Esophagus muscularis mucosa (tissue), 3 donors: ENCODE measurements at regions not wholly inside any gene's neighbourhood (a gene's known extent, or its start where the extent isn't known, plus 50 kb on each side); places are given as distances from the start of the nearest gene placed in this dataset.

Experiments
- CTCF ChIP-seq, 3 experiments: fragments of 200-600 bp in 2 of 3; fragments of 450-650 bp in 1 of 3; sonication (generic) in 2 of 3; IDR thresholded peaks; one replicate each; pipeline ENCODE4 v1.5.1; 2017 to 2019; ENCODE audit warnings: antibody characterized with exemption in 3 of 3, mild to moderate bottlenecking in 2 of 3, moderate library complexity in 1 of 3
- POLR2A ChIP-seq: fragments of 450-650 bp; IDR thresholded peaks from one replicate; pipeline ENCODE4 v1.6.1; 2017; ENCODE audit warnings: antibody characterized with exemption, moderate library complexity, mild to moderate bottlenecking, low read depth

GRCh38 chr2:145366341-145366740 lies 846.4 kb upstream of the ZEB2 start:
- TF ChIP-seq POLR2A = no peak
- no peak for TF ChIP-seq CTCF (IDR thresholded peaks at IDR 0.05)
